ENCODE measurements at regions not wholly inside any gene's neighbourhood (a gene's known extent, or its start where the extent isn't known, plus 50 kb on each side); places are given as distances from the start of the nearest gene placed in this dataset.

GRCh38 chr2:66753257-66753656 lies 318.3 kb downstream of the MEIS1 start:
- no peaks in the 10 kb centered on the region for H3K36me3 ChIP-seq
- ATAC-seq, result no peak
- no peak overlapping the region for H3K4me3 ChIP-seq
- H3K27ac ChIP-seq, result no peak overlapping the region
- H3K4me1 ChIP-seq, result no peaks in the 10 kb centered on the region
- H3K27me3 ChIP-seq, result no peaks in the 10 kb centered on the region
- 38 to 53% methylated on average over 1 of the region's 1 CpG for WGBS, 2 donors
- intact Hi-C loops (cut with DNase I), result no loop called here
- TF ChIP-seq CTCF (IDR thresholded peaks at IDR 0.05), result no peak
- no peak for DNase-seq
- H3K9me3 ChIP-seq, result peaks cover 0 to 17% (median 0%) of the 10 kb centered on the region in 11 donors

GRCh38 chr2:66753660-66754059 lies 318.7 kb downstream of the MEIS1 start:
- ATAC-seq (no peak), DNase-seq (no peak)
- Histone ChIP-seq H3K4me1 (no peaks in the 10 kb centered on the region), H3K9me3 (peaks cover 0 to 20% (median 0%) of the 10 kb centered on the region in 11 donors), H3K36me3 (no peaks in the 10 kb centered on the region), H3K4me3 (no peak overlapping the region), H3K27ac (no peak overlapping the region), H3K27me3 (no peaks in the 10 kb centered on the region)
- 76 to 77% methylated on average over 3 of the region's 3 CpGs for WGBS, 2 donors
- TF ChIP-seq CTCF (IDR thresholded peaks at IDR 0.05), result no peak
- intact Hi-C loops (cut with DNase I), result no loop called here

GRCh38 chr2:66755974-66756373 lies 321.0 kb downstream of the MEIS1 start:
- Histone ChIP-seq H3K4me1 (no peaks in the 10 kb centered on the region), H3K27ac (no peak overlapping the region), H3K27me3 (no peaks in the 10 kb centered on the region), H3K4me3 (no peak overlapping the region), H3K9me3 (peaks cover 0 to 20% (median 0%) of the 10 kb centered on the region in 11 donors), H3K36me3 (no peaks in the 10 kb centered on the region)
- DNase-seq (no peak), ATAC-seq (no peak)
- intact Hi-C loops (cut with DNase I), result no loop called here
- 82 to 85% methylated on average over 1 of the region's 1 CpG for WGBS, 2 donors
- no peak for TF ChIP-seq CTCF (IDR thresholded peaks at IDR 0.05)

DNA sequence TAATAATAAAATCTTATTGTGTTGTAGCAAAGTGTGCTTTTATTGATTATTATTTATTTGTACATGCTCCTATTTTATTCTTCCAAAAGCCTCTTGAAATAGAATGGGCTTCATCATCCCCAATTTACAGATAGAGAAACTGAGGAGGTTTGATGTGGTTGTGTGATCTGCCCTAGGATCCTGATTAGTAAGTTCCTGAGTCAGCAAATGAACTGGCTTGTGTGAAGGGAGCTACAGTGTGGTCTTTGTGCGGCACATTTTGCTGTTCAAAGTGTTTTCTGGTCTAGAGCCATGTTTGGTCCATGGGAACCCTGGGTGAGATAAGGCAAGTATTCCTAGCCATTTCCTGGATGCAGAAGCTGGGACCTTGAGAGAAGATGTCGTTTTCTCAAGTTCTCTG lies 326.9 kb downstream of the MEIS1 start:
- Histone ChIP-seq H3K4me3 (no peak overlapping the region), H3K4me1 (no peaks in the 10 kb centered on the region), H3K36me3 (no peaks in the 10 kb centered on the region), H3K27me3 (no peaks in the 10 kb centered on the region), H3K9me3 (peaks cover 0 to 17% (median 0%) of the 10 kb centered on the region in 11 donors), H3K27ac (no peak overlapping the region)
- ATAC-seq (no peak), DNase-seq (no peak)
- WGBS, 2 donors, result 75 to 78% methylated on average over 2 of the region's 2 CpGs
- intact Hi-C loops (cut with DNase I), result no loop called here
- no peak for TF ChIP-seq CTCF (IDR thresholded peaks at IDR 0.05)
